ENCODE measurements at regions not wholly inside any gene's neighbourhood (a gene's known extent, or its start where the extent isn't known, plus 50 kb on each side); places are given as distances from the start of the nearest gene placed in this dataset.

DNA sequence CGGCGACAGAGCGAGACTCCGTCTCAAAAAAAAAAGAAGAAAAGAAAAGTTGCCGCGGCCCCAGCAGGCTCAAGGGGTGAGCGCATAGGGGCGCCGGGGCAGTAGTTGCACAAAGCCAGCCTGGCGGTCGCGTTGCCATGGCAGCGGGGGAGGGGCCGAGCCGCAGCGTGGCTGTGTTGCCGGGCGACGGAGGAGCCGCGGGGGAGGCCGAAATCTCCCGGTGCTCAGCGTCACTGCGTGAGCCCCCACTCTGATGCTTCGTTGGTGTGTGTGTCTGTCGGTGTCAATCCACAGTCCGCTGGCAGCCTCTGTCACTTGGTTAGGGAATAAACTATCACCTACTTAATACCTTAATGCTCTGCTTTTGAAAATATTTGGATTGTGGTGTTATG, 82.9 kb upstream of the C1QTNF9B start:
- peak; percentile 27 to 53 (median 30) for DNase-seq
- Mint-ChIP-seq H3K9me3 (peaks cover 0 to 5% (median 0%) of the 10 kb centered on the region in 7 donors), H3K27ac (peak overlapping the region in 4 of 7 donors; percentile 49 to 69 (median 63)), H3K27me3 (ENCODE audit: low read depth in 3 of 3) (peaks cover 23 to 43% (median 39%) of the 10 kb centered on the region in 3 donors), H3K36me3 (no peaks in the 10 kb centered on the region), H3K4me1 (peaks cover 15% of the 10 kb centered on the region), H3K4me3 (peak overlapping the region; percentile 83 to 98)
- Histone ChIP-seq H3K27me3 (ENCODE audit: control insufficient read depth in 2 of 2, insufficient read depth in 2 of 2, low read length in 2 of 2) (peaks cover 6 to 34% of the 10 kb centered on the region in 2 donors), H3K4me1 (ENCODE audit: control insufficient read depth in 1 of 2, insufficient read depth in 2 of 2, low read length in 2 of 2) (peaks cover 14% of the 10 kb centered on the region in 2 donors), H3K79me2 (ENCODE audit: insufficient read depth, low read length) (no peaks in the 10 kb centered on the region), H3K27ac (ENCODE audit: low read depth in 1 of 2, low read length in 2 of 2) (no peak overlapping the region), H3K4me3 (replicated peaks in 1 of 3; ENCODE audit: low read depth in 2 of 3, low read length in 3 of 3) (peak overlapping the region; percentile 33 to 79 (median 34)), H3K36me3 (replicated peaks in 1 of 2; ENCODE audit: control insufficient read depth in 1 of 2, insufficient read depth in 2 of 2, low read length in 2 of 2) (no peaks in the 10 kb centered on the region), H3K4me2 (replicated peaks; ENCODE audit: extremely low read depth, low read length, poor library complexity, severe bottlenecking) (peak overlapping the region; percentile 90), H4K20me1 (ENCODE audit: insufficient read depth, low read length) (no peaks in the 10 kb centered on the region), H3K9me3 (replicated peaks in 1 of 2; ENCODE audit: control insufficient read depth in 1 of 2, insufficient read depth in 1 of 2, low read length in 2 of 2) (no peaks in the 10 kb centered on the region), H2AFZ (ENCODE audit: insufficient read depth, low read depth, low read length, poor library complexity, severe bottlenecking) (peak overlapping the region; percentile 68), H3K9ac (ENCODE audit: insufficient read depth, low read length, poor library complexity, severe bottlenecking) (peak overlapping the region; percentile 56)
- TF ChIP-seq, protein P1, sequence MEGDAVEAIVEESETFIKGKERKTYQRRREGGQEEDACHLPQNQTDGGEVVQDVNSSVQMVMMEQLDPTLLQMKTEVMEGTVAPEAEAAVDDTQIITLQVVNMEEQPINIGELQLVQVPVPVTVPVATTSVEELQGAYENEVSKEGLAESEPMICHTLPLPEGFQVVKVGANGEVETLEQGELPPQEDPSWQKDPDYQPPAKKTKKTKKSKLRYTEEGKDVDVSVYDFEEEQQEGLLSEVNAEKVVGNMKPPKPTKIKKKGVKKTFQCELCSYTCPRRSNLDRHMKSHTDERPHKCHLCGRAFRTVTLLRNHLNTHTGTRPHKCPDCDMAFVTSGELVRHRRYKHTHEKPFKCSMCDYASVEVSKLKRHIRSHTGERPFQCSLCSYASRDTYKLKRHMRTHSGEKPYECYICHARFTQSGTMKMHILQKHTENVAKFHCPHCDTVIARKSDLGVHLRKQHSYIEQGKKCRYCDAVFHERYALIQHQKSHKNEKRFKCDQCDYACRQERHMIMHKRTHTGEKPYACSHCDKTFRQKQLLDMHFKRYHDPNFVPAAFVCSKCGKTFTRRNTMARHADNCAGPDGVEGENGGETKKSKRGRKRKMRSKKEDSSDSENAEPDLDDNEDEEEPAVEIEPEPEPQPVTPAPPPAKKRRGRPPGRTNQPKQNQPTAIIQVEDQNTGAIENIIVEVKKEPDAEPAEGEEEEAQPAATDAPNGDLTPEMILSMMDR (IDR thresholded peaks at IDR 0.05) = no peak
- intact Hi-C loops (cut with micrococcal nuclease) = no loop called here
- under 1% methylated on average over 11 of the region's 28 CpGs for WGBS (ENCODE audit: insufficient coverage)

DNA sequence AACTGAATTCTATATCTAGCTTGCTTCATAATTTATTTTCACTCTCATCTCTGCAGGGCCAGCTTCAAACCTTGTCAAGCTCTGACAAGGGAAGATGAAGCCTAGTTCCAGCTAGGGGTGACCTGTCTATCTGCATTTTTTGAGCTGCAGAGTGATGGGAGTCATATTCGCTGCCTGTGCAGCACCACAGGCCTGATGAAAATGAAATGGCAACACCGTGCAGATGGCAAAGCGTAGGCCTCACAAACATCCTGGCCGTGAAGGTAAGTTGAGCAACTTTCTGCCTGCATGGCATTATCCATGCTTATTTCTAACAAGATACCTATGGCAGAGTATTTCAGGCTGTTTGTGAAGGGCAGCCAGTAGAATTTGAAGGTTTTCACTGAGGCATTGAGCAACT, 86.4 kb upstream of the C1QTNF9B start:
- Mint-ChIP-seq H3K4me1 (peaks cover 15% of the 10 kb centered on the region), H3K4me3 (no peak overlapping the region), H3K27me3 (ENCODE audit: low read depth in 3 of 3) (peaks cover 21 to 34% (median 29%) of the 10 kb centered on the region in 3 donors), H3K9me3 (peaks cover 0 to 5% (median 0%) of the 10 kb centered on the region in 7 donors), H3K27ac (no peak overlapping the region), H3K36me3 (no peaks in the 10 kb centered on the region)
- Histone ChIP-seq H2AFZ (ENCODE audit: insufficient read depth, low read depth, low read length, poor library complexity, severe bottlenecking) (no peak overlapping the region), H3K79me2 (ENCODE audit: insufficient read depth, low read length) (no peaks in the 10 kb centered on the region), H4K20me1 (ENCODE audit: insufficient read depth, low read length) (no peaks in the 10 kb centered on the region), H3K4me3 (replicated peaks in 1 of 3; ENCODE audit: low read depth in 2 of 3, low read length in 3 of 3) (no peak overlapping the region), H3K4me1 (ENCODE audit: control insufficient read depth in 1 of 2, insufficient read depth in 2 of 2, low read length in 2 of 2) (peaks cover 14% of the 10 kb centered on the region in 2 donors), H3K27me3 (ENCODE audit: control insufficient read depth in 2 of 2, insufficient read depth in 2 of 2, low read length in 2 of 2) (peaks cover 6 to 29% of the 10 kb centered on the region in 2 donors), H3K27ac (ENCODE audit: low read depth in 1 of 2, low read length in 2 of 2) (no peak overlapping the region), H3K9ac (ENCODE audit: insufficient read depth, low read length, poor library complexity, severe bottlenecking) (no peak overlapping the region), H3K36me3 (replicated peaks in 1 of 2; ENCODE audit: control insufficient read depth in 1 of 2, insufficient read depth in 2 of 2, low read length in 2 of 2) (no peaks in the 10 kb centered on the region), H3K4me2 (replicated peaks; ENCODE audit: extremely low read depth, low read length, poor library complexity, severe bottlenecking) (no peak overlapping the region), H3K9me3 (replicated peaks in 1 of 2; ENCODE audit: control insufficient read depth in 1 of 2, insufficient read depth in 1 of 2, low read length in 2 of 2) (no peaks in the 10 kb centered on the region)
- 90% methylated on average over 2 of the region's 4 CpGs for WGBS (ENCODE audit: insufficient coverage)
- TF ChIP-seq, protein P1 (IDR thresholded peaks at IDR 0.05) = no peak
- DNase-seq = no peak
- intact Hi-C loops (cut with micrococcal nuclease) = no loop called here
